Spleen (tissue), 7 donors: ENCODE measurements at regions not wholly inside any gene's neighbourhood (a gene's known extent, or its start where the extent isn't known, plus 50 kb on each side); places are given as distances from the start of the nearest gene placed in this dataset.

ENCODE experiments used
- POLR2A ChIP-seq, 3 donors: fragments of 450-650 bp; IDR thresholded peaks; one replicate each; pipeline ENCODE4 v1.5.1; 2017; ENCODE audit warnings: antibody characterized with exemption in 3 of 3, mild to moderate bottlenecking in 1 of 3
- POLR2AphosphoS5 ChIP-seq, 3 donors: sonication (generic); formaldehyde crosslinking; IDR thresholded peaks; one replicate each; pipeline ENCODE4 v1.5.1; 2017; ENCODE audit warnings: antibody characterized with exemption in 3 of 3
- TF ChIP-seq, protein P1 (sequence below), 11 experiments: fragments of 200-600 bp in 7 of 11; fragments of 450-650 bp in 4 of 11; sonication (generic) in 4 of 11; IDR thresholded peaks in 8 of 11; conservative IDR thresholded peaks in 3 of 11; 1 replicate in 7 of 11; 2 replicates in 4 of 11; pipeline versions ENCODE4 v1.4.0 to v1.8.0; 2016 to 2021; ENCODE audit warnings: antibody characterized with exemption in 11 of 11, inconsistent platforms in 4 of 11, mild to moderate bottlenecking in 1 of 11
- donor health status: DM: no; HTN: no; CAD: no; lungs with moderate emphysema.
- donor health status: DM: no; HTN: no; CAD: no.
- donor health status: DM: no; HTN: no; CAD: no.

DNA sequence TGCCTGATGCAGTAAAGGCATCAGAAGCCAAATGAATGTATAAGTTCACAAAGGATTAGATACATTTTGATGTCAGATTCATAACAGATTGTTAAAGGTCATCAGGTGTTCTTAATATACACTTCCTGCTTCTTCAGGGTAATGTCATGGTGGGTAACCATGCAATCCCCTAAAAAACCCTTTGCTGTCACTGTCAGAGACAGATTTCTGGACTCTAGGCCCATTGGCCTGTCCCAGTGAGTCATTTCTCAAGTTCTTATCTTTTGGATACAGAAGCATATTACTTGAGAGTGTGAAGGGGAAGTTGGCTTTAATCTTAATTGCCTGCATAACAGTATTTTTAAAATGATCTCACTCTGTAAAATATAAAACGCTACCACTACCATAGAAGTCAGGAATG is 895.6 kb upstream of the MAP3K7 start:
- TF ChIP-seq, protein P1, sequence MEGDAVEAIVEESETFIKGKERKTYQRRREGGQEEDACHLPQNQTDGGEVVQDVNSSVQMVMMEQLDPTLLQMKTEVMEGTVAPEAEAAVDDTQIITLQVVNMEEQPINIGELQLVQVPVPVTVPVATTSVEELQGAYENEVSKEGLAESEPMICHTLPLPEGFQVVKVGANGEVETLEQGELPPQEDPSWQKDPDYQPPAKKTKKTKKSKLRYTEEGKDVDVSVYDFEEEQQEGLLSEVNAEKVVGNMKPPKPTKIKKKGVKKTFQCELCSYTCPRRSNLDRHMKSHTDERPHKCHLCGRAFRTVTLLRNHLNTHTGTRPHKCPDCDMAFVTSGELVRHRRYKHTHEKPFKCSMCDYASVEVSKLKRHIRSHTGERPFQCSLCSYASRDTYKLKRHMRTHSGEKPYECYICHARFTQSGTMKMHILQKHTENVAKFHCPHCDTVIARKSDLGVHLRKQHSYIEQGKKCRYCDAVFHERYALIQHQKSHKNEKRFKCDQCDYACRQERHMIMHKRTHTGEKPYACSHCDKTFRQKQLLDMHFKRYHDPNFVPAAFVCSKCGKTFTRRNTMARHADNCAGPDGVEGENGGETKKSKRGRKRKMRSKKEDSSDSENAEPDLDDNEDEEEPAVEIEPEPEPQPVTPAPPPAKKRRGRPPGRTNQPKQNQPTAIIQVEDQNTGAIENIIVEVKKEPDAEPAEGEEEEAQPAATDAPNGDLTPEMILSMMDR (IDR thresholded peaks at IDR 0.05 in 8 of 11, conservative IDR thresholded peaks at IDR 0.05 in 3 of 11), result no peak
- TF ChIP-seq POLR2A (IDR thresholded peaks at IDR 0.05) (no peak), POLR2AphosphoS5 (IDR thresholded peaks at IDR 0.05) (no peak)
